ENCODE measurements at regions not wholly inside any gene's neighbourhood (a gene's known extent, or its start where the extent isn't known, plus 50 kb on each side); places are given as distances from the start of the nearest gene placed in this dataset.
A peak's percentile ranks its signal among the peaks of the same experiment; 100 is the strongest.
"Not testable (repeated sequence)": the region's sequence is repeated elsewhere in the genome, so short reads cannot be mapped to it uniquely, and the experiment has no call there.

DNA sequence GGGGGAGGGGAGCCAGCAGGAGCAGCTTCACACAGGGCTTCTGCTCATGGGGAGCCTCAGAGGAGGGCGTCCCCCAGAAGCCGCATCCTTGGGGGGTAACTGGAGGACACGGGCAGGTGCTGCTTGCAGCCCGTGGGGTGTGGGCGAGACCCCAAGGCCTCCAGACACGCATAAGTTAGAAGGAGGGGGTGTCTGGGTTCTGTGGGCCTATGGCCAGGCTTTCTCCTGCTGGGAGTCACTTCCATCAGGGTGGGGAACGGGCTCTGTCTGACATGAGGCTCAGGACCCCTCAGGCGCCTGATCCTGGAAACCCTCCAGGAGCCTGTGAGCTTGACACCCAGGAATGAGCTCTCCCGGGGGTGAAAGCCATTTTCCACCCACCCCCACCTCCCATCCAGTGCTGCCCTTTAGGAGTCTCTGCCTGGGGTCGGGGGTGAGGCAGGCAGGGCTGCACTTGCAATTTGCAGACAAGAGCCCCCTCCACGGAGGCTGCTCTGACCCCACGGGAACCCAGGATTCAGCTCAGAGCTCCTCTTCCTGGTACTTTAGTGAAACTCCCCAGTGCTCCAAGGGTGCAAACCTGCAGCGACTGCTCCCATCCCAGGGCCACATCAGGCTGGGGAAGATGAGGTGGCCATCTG is 325.7 kb downstream of the ADGRD1 start:
- H3K27me3 ChIP-seq = peaks cover 12% of the 10 kb centered on the region
- TF ChIP-seq POLR2A (IDR thresholded peaks at IDR 0.05) (no peak), EP300 (IDR thresholded peaks at IDR 0.05) (no peak), POLR2AphosphoS5 (IDR thresholded peaks at IDR 0.05) (no peak)
- TF ChIP-seq, protein P1, sequence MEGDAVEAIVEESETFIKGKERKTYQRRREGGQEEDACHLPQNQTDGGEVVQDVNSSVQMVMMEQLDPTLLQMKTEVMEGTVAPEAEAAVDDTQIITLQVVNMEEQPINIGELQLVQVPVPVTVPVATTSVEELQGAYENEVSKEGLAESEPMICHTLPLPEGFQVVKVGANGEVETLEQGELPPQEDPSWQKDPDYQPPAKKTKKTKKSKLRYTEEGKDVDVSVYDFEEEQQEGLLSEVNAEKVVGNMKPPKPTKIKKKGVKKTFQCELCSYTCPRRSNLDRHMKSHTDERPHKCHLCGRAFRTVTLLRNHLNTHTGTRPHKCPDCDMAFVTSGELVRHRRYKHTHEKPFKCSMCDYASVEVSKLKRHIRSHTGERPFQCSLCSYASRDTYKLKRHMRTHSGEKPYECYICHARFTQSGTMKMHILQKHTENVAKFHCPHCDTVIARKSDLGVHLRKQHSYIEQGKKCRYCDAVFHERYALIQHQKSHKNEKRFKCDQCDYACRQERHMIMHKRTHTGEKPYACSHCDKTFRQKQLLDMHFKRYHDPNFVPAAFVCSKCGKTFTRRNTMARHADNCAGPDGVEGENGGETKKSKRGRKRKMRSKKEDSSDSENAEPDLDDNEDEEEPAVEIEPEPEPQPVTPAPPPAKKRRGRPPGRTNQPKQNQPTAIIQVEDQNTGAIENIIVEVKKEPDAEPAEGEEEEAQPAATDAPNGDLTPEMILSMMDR (IDR thresholded peaks at IDR 0.05) = no peak
- no peak overlapping the region for H3K27ac ChIP-seq
- H3K9me3 ChIP-seq = no peaks in the 10 kb centered on the region
- WGBS = 73% methylated on average over 2 of the region's 13 CpGs
- DNase-seq (ENCODE audit: low spot score in 2 of 2) = peak; percentile 47 to 60
- H3K4me1 ChIP-seq = no peaks in the 10 kb centered on the region
- H3K4me3 ChIP-seq = no peak overlapping the region
- H3K36me3 ChIP-seq = no peaks in the 10 kb centered on the region

DNA sequence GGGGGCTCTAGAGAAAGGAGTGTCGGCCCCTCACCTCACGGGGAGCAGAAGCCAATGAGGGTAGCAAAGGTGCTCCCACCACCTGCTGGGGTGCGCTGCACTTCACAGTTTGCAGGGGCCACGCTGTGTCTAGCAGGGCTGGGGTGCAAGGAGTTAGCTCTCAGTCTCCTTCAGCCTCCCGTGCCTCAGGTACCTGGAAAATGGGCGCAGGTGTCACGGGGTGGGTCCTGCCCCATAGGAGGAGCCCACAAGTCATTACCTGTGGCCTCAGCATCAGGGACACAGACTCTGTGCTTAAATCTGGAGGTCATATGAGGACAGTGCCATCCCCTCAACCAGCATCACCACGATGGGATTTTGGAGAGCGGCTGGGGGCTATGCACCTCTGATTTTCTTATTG is 326.7 kb downstream of the ADGRD1 start:
- 83% methylated on average over 5 of the region's 9 CpGs for WGBS
- no peaks in the 10 kb centered on the region for H3K4me1 ChIP-seq
- H3K36me3 ChIP-seq = no peaks in the 10 kb centered on the region
- peak; percentile 45 to 60 for DNase-seq (ENCODE audit: low spot score in 2 of 2)
- H3K27ac ChIP-seq = no peak overlapping the region
- H3K27me3 ChIP-seq = peaks cover 12% of the 10 kb centered on the region
- TF ChIP-seq, protein P1 (IDR thresholded peaks at IDR 0.05) = no peak
- H3K9me3 ChIP-seq = no peaks in the 10 kb centered on the region
- H3K4me3 ChIP-seq = no peak overlapping the region

DNA sequence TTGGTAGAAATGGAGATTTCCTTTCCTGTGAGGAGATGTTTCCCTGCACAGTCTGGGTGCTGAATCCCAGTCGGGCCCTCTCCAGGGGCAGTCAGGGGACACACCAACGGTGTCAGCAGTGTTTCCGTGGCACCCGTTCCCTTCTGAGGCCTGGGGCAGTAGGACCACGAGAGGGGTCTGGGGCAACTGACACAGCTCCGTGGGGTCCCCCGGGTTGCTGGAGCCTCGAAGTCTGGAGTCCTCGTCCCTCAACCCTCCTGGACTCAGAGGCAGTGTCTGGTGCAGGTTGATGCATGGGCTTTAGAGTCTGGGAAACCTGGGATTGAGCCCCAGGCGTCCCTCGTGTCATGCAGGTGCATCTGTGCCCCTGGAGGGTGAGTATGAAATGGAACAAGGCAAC is 327.3 kb downstream of the ADGRD1 start:
- no peak for TF ChIP-seq POLR2A (IDR thresholded peaks at IDR 0.05)
- TF ChIP-seq POLR2AphosphoS5 (IDR thresholded peaks at IDR 0.05) = no peak
- TF ChIP-seq, protein P1 (IDR thresholded peaks at IDR 0.05) = no peak
- no peak for TF ChIP-seq EP300 (IDR thresholded peaks at IDR 0.05)

DNA sequence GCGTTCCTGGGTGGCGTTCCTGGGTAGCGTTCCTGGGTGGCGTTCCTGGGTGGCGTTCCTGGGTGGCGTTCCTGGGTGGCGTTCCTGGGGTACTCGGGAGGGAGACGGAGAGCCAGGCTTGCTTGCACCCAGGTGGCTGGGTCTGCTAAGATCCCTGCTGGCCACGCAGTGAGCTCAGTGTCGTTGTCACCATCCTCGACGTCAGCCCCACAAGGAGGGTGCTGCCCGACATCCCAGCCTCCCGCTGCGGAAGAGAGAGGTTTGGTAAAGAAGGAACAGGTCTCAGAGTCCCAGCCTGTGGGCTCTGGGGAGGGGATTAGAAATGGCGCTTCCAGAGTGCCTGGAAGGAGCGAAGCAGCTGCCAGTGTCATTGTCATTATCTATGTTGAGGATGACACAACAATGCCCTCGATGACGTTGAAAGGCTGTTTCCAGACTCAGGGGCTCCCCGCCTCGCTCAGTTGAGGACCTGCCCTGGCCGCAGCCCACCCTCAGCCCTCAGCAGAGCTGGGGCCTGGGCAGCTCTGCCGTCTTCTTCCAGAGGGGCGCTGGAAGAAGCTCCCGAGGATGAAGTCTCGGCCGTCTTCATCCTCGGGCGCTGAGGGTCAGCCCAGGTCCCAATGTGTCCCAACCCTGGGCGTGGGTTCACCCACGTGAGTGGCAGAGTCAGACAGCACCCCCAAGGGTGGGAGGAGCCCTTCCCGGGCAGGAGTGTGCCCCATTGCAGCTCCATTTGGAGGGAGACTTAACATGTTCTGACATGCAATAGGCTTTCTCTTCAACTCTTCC is 328.8 kb downstream of the ADGRD1 start:
- TF ChIP-seq POLR2A (IDR thresholded peaks at IDR 0.05) = no peak
- no peak for TF ChIP-seq EP300 (IDR thresholded peaks at IDR 0.05)
- no peak for TF ChIP-seq POLR2AphosphoS5 (IDR thresholded peaks at IDR 0.05)
- TF ChIP-seq, protein P1 (IDR thresholded peaks at IDR 0.05) = no peak
- Histone ChIP-seq H3K4me3 (no peak overlapping the region), H3K27me3 (peaks cover 11% of the 10 kb centered on the region), H3K36me3 (no peaks in the 10 kb centered on the region), H3K4me1 (no peaks in the 10 kb centered on the region), H3K27ac (no peak overlapping the region), H3K9me3 (no peaks in the 10 kb centered on the region)
- 86% methylated on average over 19 of the region's 33 CpGs for WGBS
- DNase-seq (ENCODE audit: low spot score in 2 of 2) = peak; percentile 37 to 60

More for the DNA sequence above, 327.3 kb downstream of the ADGRD1 start:
- H3K27ac ChIP-seq = no peak overlapping the region
- WGBS = 97% methylated on average over 4 of the region's 11 CpGs
- peaks cover 12% of the 10 kb centered on the region for H3K27me3 ChIP-seq
- DNase-seq (ENCODE audit: low spot score in 2 of 2) = peak; percentile 45 to 69
- H3K4me3 ChIP-seq = no peak overlapping the region
- H3K36me3 ChIP-seq = no peaks in the 10 kb centered on the region
- no peaks in the 10 kb centered on the region for H3K4me1 ChIP-seq
- H3K9me3 ChIP-seq = no peaks in the 10 kb centered on the region

DNA sequence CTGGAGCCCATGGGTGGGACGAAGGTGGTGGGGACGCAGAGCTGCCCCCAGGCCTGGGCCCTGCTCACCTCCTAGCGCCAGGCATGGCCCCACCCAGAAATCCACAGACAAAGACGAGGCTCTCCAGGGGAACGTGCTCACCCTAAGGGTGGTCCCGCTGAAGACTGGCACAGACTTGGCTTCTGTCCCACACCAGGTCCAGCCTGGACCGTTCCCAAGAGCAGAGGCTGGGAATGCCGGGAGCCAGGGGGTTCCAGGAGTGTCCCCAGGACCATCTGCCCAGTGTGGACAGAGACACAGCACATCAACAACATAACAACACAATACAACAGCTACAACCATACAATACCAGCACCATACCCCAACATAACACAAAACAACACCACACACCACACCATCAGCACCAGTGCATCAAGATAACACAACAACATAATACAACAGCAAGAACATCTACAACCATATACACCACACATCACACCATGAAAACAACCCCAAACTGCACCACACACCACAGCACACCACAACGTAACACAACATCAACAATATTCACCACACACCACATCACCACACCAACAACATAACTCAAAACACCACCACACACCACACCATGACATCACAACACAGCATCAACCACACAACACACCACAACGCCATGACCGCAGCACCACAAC is 329.6 kb downstream of the ADGRD1 start:
- 83% methylated on average over 6 of the region's 11 CpGs for WGBS

DNA sequence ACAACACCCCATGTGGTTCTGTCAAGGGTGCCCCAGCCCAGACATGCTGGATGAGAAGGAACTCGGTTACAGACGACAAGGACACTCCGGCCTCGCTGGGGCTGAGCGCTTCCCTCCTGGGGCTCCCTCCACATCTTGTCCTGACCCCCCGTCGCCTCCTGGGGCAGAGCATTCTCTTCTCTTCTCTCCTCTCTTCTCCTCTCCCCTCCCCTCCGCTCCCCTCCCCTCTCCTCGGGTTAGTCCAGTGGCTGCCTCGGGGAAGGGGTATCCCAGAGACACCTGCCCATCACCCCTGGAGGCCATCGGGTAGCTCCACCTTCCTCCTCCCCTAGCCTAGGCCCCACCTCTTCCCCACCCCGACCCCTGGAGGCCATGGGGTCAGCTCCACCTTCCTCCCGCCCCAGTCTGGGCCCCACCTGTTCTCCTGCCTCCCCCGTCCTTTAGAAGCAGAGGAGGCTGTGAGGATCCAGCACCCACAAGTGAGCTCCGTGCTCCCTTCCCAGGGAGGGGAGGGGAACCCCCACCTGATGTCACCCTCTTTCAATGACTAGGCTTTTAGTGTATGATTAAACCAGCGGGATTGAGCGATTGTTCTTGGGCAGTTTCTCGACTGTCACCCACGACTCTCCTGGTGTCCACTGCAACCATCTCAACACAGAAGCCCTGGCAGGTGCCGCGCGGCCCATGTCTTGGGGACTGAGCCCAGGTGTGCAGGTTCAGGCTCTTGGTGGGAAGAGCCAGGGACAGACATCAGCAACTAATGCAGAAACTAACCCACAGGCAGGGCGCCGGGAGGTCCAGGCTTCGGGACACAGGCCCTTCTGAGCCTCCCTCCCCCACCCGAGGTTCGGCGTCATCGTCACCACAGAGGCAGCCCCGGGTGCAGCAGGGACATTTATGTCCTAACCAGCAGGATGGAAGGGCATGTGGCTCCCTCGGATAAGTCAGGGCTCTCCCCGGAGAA is 330.4 kb downstream of the ADGRD1 start:
- 77% methylated on average over 25 of the region's 32 CpGs for WGBS
- not testable (repeated sequence) for H3K9me3 ChIP-seq, H3K4me1 ChIP-seq, H3K27ac ChIP-seq, H3K4me3 ChIP-seq, H3K36me3 ChIP-seq
- H3K27me3 ChIP-seq = peaks cover 11% of the 10 kb centered on the region
- DNase-seq (ENCODE audit: low spot score in 2 of 2) = peak; percentile 52 to 71

More for the DNA sequence above, 329.6 kb downstream of the ADGRD1 start:
- TF ChIP-seq POLR2AphosphoS5 (IDR thresholded peaks at IDR 0.05) (no peak), EP300 (IDR thresholded peaks at IDR 0.05) (no peak), POLR2A (IDR thresholded peaks at IDR 0.05) (no peak)
- TF ChIP-seq, protein P1 (IDR thresholded peaks at IDR 0.05) = no peak
- H3K4me1 ChIP-seq = no peaks in the 10 kb centered on the region
- H3K4me3 ChIP-seq = no peak overlapping the region
- DNase-seq (ENCODE audit: low spot score in 2 of 2) = peak in 1 of 2 donors; percentile 26
- H3K36me3 ChIP-seq = no peaks in the 10 kb centered on the region
- H3K27me3 ChIP-seq = peaks cover 15% of the 10 kb centered on the region
- H3K9me3 ChIP-seq = no peaks in the 10 kb centered on the region
- no peak overlapping the region for H3K27ac ChIP-seq

Data from suprapubic skin (tissue), 4 donors.